ENCODE measurements at regions not wholly inside any gene's neighbourhood (a gene's known extent, or its start where the extent isn't known, plus 50 kb on each side); places are given as distances from the start of the nearest gene placed in this dataset.

- no peak for DNase-seq
Observed at GRCh38 chr21:26784974-26785373, 60.2 kb downstream of the ADAMTS1 start.

GRCh38 chr21:26783466-26784195, 61.6 kb downstream of the ADAMTS1 start:
- DNase-seq = peak; percentile 44

- no peak for DNase-seq
Observed at GRCh38 chr21:26782747-26783146, 62.5 kb downstream of the ADAMTS1 start.

GRCh38 chr21:26782331-26782730, 62.9 kb downstream of the ADAMTS1 start:
- no peak for DNase-seq

GRCh38 chr21:26781331-26781730, 63.9 kb downstream of the ADAMTS1 start:
- no peak for DNase-seq

- DNase-seq = peak; percentile 45
Observed at GRCh38 chr21:26777166-26777565, 68.0 kb downstream of the ADAMTS1 start.

- peak; percentile 83 for DNase-seq
Observed at GRCh38 chr21:26776310-26777021, 68.7 kb downstream of the ADAMTS1 start.

- no peak for DNase-seq
Observed at GRCh38 chr21:26773058-26773457, 72.2 kb downstream of the ADAMTS1 start.

GRCh38 chr21:26769613-26770188, 75.5 kb downstream of the ADAMTS1 start:
- DNase-seq = peak; percentile 60

GRCh38 chr21:26766826-26767325, 78.3 kb downstream of the ADAMTS1 start:
- DNase-seq = no peak

- DNase-seq = no peak
Observed at GRCh38 chr21:26761174-26761915, 83.9 kb downstream of the ADAMTS1 start.

GRCh38 chr21:26759731-26760130, 85.5 kb downstream of the ADAMTS1 start:
- peak; percentile 34 for DNase-seq

GRCh38 chr21:26758083-26758880, 86.9 kb downstream of the ADAMTS1 start:
- DNase-seq = peak; percentile 70

GRCh38 chr21:26756491-26757159, 88.6 kb downstream of the ADAMTS1 start:
- DNase-seq = peak; percentile 93

GRCh38 chr21:26754853-26755252, 90.4 kb downstream of the ADAMTS1 start:
- DNase-seq = no peak

GRCh38 chr21:26753822-26754221, 91.4 kb downstream of the ADAMTS1 start:
- DNase-seq = peak; percentile 48

- DNase-seq = no peak
Observed at GRCh38 chr21:26752849-26753248, 92.4 kb downstream of the ADAMTS1 start.

- no peak for DNase-seq
Observed at GRCh38 chr21:26751305-26751704, 93.9 kb downstream of the ADAMTS1 start.

GRCh38 chr21:26748066-26748465, 97.1 kb downstream of the ADAMTS1 start:
- no peak for DNase-seq

- no peak for DNase-seq
Observed at GRCh38 chr21:26747216-26747615, 98.0 kb downstream of the ADAMTS1 start.

- DNase-seq = no peak
Observed at GRCh38 chr21:26743524-26743923, 101.7 kb downstream of the ADAMTS1 start.
